NCI-H82 (cell line): ENCODE measurements at regions not wholly inside any gene's neighbourhood (a gene's known extent, or its start where the extent isn't known, plus 50 kb on each side); places are given as distances from the start of the nearest gene placed in this dataset.
"Not testable (repeated sequence)": the region's sequence is repeated elsewhere in the genome, so short reads cannot be mapped to it uniquely, and the experiment has no call there.

ENCODE experiments used
- DNase-seq: peaks from one replicate; lab custom pipeline; 2025; lab: John Stamatoyannopoulos, UW

- not testable (repeated sequence) for DNase-seq
These were observed 75.1 kb downstream of the LYZL1 start for GRCh38 chr10:29363930-29364329.

- DNase-seq: not testable (repeated sequence)
These were observed 77.3 kb downstream of the LYZL1 start for GRCh38 chr10:29366206-29366605.

- no peak for DNase-seq
These were observed 80.5 kb downstream of the LYZL1 start for GRCh38 chr10:29369419-29369818.

- no peak for DNase-seq
These were observed 81.5 kb downstream of the LYZL1 start for GRCh38 chr10:29370097-29371092.

- DNase-seq: no peak
These were observed 84.0 kb downstream of the LYZL1 start for GRCh38 chr10:29372920-29373319.

- DNase-seq: no peak
These were observed 85.3 kb downstream of the LYZL1 start for GRCh38 chr10:29374162-29374561.

- no peak for DNase-seq
These were observed 87.0 kb downstream of the LYZL1 start for GRCh38 chr10:29375888-29376287.

GRCh38 chr10:29377333-29377961 is 88.6 kb downstream of the LYZL1 start:
- peak; percentile 44 for DNase-seq

GRCh38 chr10:29378106-29378505 is 89.2 kb downstream of the LYZL1 start:
- no peak for DNase-seq

GRCh38 chr10:29379208-29379607 is 90.3 kb downstream of the LYZL1 start:
- no peak for DNase-seq

- not testable (repeated sequence) for DNase-seq
These were observed 91.1 kb downstream of the LYZL1 start for GRCh38 chr10:29379777-29380598.

- not testable (repeated sequence) for DNase-seq
These were observed 92.0 kb downstream of the LYZL1 start for GRCh38 chr10:29380599-29381511.

- DNase-seq: peak; percentile 50
These were observed 97.6 kb downstream of the LYZL1 start for GRCh38 chr10:29386342-29386999.

GRCh38 chr10:29387269-29387668 is 98.4 kb downstream of the LYZL1 start:
- no peak for DNase-seq

- not testable (repeated sequence) for DNase-seq
These were observed 99.2 kb downstream of the LYZL1 start for GRCh38 chr10:29388112-29388511.

GRCh38 chr10:29389493-29389892 is 100.6 kb downstream of the LYZL1 start:
- no peak for DNase-seq

- DNase-seq: no peak
These were observed 101.1 kb downstream of the LYZL1 start for GRCh38 chr10:29389935-29390334.

GRCh38 chr10:29392376-29393021 is 103.6 kb downstream of the LYZL1 start:
- peak; percentile 73 for DNase-seq

- DNase-seq: no peak
These were observed 105.6 kb downstream of the LYZL1 start for GRCh38 chr10:29394321-29394932.

- DNase-seq: no peak
These were observed 106.5 kb downstream of the LYZL1 start for GRCh38 chr10:29395409-29395808.
